ENCODE measurements at regions not wholly inside any gene's neighbourhood (a gene's known extent, or its start where the extent isn't known, plus 50 kb on each side); places are given as distances from the start of the nearest gene placed in this dataset.

DNA sequence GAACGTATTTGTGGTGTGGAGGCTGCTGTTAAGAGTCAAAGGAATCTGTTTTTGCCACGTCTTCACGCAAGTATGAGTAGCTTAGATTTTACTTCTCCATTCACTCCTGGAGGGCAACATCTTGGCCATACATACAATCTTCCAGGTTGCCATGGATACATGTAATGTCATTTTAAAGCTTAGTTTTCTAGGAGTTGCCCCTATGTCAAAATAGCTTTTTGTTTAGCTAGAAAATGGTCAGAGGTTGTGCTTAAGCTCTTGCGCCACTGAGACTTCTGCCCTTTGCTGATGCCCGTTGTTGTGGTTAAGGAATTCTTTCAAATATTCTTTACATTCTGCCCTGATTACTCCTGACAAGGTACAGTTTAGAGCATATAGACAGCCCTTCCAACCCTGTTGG lies 245.4 kb upstream of the TFPI start:
- no peak for DNase-seq

DNA sequence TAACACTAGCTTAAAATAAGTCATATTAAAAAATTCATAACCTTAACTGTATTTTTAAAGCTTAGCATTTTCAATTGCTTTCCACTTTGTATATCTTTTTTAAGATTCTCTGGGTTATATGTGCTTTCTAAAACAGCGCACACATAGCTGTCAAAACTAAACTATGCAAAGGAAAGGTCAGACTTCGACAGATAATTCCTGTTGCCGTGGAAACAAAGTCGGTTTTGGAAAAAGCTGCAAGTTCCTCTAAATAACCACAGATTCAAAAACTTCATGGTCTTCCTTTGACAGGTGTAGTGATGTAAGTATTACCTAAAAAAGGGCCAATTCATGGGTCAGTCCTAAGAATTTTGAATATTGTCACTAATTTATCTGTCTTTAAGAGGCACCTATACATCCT lies 249.6 kb upstream of the TFPI start:
- DNase-seq: no peak

GRCh38 chr2:187815113-187815512 lies 260.9 kb upstream of the TFPI start:
- DNase-seq: no peak

DNA sequence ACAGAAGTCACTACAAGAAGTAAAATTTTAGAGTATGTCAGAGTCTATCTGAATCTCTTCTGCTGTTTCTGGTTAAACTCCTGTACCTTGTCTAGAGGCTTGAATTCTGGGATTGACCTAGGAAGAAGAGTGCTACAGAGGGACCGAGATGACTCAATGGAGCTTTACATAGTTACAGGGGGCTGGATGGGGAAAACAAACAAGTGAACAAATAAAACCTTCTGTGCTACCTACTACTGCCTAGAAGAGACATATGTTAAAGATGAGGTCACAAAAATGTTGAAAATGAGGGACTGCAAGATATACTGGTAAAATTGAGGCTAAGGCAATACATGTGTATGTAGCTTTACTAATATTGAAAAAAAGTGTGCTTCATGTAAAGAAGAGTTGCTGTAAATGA lies 265.4 kb upstream of the TFPI start:
- no peak for DNase-seq

- no peak for DNase-seq
Observed at GRCh38 chr2:187825108-187825507, 270.9 kb upstream of the TFPI start.

GRCh38 chr2:187826023-187826422 lies 271.8 kb upstream of the TFPI start:
- no peak for DNase-seq

GRCh38 chr2:187834787-187835186 lies 280.6 kb upstream of the TFPI start:
- DNase-seq: no peak

DNA sequence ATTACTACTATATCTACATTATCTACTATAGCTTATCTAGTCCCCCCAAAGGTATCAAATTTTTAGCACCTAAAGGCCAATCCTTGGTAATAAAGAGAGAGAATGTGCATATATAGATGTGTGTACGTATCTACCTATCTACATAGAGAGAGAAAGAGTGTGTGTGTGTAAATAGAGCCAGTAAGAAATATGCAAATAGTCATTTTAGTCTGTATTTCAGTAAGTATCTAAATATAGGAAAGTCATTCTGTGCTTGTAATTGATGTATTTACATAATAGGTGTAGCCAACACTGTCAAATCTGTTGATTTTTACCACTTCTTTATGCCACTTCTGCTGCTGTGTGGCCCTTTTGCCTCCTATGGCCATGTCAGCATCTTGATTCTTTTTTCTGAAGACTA lies 284.5 kb upstream of the TFPI start:
- peak; percentile 86 for DNase-seq

DNA sequence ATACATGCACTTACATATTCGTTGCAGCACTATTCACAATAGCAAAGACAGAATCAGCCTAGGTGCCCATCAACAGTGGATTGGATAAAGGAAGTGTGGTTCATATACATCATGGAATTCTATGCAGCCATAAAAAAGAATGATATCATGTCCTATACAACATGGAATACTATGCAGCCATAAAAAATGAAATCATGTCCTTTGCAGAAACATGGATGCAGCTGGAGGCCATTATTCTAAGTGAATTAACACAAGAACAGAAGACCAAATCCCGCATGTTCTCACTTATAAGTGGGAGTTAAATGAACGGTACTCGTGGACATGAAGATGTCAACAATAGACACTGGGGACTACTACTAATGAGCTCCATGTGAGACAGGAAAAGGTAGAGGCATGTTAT lies 288.1 kb upstream of the TFPI start:
- no peak for DNase-seq

- DNase-seq: peak; percentile 57
Observed at GRCh38 chr2:187842978-187843847, 289.0 kb upstream of the TFPI start.

GRCh38 chr2:187847245-187848208 lies 293.3 kb upstream of the TFPI start:
- DNase-seq: no peak

DNA sequence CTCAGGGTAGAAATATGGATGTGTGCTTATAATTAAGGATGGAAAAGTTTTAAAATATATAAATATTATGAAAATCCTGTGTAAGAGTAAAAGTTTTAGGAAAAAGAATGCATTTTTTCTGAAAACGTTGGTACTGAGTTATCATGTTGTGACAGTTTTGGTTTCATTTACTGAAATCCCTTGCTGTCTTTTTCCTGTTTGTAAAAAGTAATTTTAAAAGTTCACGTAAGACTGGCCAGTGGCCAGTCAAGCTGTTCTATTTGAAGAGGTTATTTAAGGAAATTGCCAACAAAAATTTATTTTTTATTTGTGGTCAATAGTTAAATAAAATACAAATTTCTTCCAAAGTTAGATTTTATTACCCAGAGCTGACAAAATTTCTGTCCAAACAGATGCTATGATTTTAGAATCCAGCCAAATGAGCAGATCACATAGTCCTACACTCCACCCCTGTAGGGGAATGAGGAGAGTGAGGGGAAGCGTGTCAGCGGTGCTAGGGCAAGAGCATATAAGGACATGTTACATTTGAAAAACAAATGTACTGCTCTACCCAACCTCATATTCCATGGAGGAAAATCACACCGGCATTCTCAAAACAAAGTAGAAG lies 297.8 kb upstream of the TFPI start:
- DNase-seq: no peak

- DNase-seq: no peak
Observed at GRCh38 chr2:187853381-187853791, 299.2 kb upstream of the TFPI start.

DNA sequence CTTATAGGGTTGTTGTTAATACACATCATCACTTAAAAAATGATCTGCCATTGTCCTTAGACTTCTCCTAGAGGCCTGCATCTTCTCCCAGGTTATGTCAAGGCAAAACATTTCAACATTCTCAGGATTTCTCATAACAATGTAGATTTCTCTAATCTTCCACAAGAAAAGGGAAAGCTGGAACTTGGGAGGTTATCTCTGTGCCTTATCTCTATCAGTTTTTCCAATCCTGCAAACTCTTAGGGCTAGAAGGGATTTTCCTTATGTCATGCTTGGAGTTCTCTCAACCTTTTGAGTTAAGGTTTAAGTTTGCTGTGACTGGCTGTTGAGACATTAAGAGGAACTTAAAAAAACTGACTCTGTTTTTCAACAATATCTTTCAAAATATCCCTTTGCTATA lies 300.6 kb upstream of the TFPI start:
- DNase-seq: no peak

DNA sequence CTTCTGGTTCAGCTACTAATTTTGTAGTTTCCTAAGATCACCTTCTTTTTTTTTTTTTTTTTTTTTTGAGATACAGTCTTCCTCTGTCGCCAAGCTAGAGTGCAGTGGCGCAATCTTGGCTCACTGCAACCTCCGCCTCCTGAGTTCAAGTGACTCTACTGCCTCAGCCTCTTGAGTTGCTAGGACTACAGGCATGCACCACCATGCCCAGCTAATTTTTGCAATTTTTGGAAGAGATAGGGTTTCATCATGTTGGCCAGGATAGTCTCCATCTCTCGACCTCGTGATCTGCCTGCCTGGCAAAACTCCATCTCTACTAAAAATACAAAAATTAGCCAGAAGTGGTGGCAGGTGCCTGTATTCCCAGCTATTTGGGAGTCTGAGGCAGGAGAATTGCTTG lies 301.5 kb upstream of the TFPI start:
- DNase-seq: no peak

- no peak for DNase-seq
Observed at GRCh38 chr2:187857826-187858225, 303.6 kb upstream of the TFPI start.

GRCh38 chr2:187862715-187863114 lies 308.5 kb upstream of the TFPI start:
- DNase-seq: no peak

GRCh38 chr2:187865025-187865424 lies 310.8 kb upstream of the TFPI start:
- no peak for DNase-seq

- DNase-seq: no peak
Observed at GRCh38 chr2:187867165-187867564, 312.9 kb upstream of the TFPI start.

DNA sequence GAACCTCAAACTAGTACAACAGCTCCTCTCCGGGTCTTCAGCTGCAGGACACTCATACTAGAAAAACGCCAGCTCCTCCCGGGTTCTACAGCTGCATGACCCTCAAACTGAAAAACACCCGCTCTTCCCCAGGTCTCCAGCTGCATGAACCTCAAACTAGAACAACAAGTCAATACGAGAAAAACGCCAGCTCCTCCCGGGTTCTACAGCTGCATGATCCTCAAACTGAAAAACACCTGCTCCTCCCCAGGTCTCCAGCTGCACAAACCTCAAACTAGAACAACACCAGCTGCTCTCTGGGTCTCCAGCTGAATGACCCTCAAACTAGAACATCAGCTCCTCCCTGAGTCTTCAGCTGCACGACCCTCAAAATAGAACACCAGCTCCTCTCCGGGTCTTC lies 315.0 kb upstream of the TFPI start:
- no peak for DNase-seq

DNA sequence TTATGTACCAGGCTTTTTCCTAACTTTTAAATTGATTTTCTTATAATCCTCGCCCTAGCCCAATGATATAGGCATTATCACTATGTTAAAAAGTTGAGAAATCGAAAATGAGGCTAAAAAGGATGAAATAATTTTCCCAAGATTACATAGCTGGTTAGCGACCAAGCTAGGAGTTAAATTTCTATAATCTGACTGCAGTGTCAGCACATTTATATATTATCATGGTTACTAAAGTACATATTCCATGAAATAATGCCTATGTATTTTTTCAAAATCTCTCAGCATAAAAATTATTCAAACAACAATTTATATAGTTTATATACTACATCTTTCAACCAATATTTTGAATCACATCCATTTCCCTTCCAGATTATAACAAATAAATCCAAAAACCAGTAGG lies 317.3 kb upstream of the TFPI start:
- no peak for DNase-seq

DNA sequence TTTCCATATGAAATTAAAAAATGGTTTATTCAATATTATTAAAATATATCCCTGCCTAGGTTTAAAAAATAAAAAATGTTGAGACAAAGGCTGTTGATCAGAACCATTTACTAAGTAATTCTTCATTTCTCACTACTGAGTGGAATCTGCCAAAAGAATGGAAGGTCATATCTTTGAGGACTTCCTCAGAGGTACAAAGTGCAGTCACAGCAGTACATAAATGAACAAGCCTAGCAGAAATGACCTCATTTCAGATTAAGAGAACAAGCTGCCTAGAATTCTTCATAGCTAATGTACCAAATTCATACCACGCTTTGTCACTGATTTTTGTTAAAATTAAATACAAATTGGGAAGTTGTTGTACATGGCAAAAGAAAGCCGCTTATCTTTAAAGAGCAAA lies 318.9 kb upstream of the TFPI start:
- DNase-seq: no peak

DNA sequence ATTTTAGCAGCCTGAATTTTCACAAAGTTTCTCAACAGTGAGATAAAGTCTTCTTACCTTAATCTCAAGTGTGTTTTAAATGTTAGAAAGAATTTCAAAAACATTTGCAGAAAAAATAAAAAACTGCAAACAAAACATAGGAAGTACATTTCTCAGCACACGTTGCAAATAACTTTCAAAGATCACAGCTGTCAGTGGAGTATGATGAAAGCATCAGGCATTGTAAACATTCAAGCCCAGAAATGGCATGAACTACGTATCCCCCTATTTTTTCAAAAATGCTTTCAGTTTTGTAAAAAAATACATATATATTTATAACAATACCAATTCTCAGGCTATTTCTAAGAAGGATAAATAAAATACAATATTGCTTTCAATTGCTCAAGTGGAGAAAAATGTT lies 320.6 kb upstream of the TFPI start:
- no peak for DNase-seq
